GM19438 (cell line): ENCODE measurements at regions not wholly inside any gene's neighbourhood (a gene's known extent, or its start where the extent isn't known, plus 50 kb on each side); places are given as distances from the start of the nearest gene placed in this dataset.

ENCODE experiments used
- ATAC-seq: cut with Tn5 transposase; IDR thresholded peaks from one replicate; pipeline ENCODE4 v1.9.1; 2021; ENCODE audit warnings: low read depth; ENCODE audit not compliant: unreplicated experiment

GRCh38 chr9:80957801-80958200, 731.5 kb downstream of the TLE1 start:
- ATAC-seq: no peak

- no peak for ATAC-seq
Observed at GRCh38 chr9:80954521-80954920, 734.8 kb downstream of the TLE1 start.

- ATAC-seq: no peak
Observed at GRCh38 chr9:80952363-80952922, 736.9 kb downstream of the TLE1 start.

GRCh38 chr9:80951675-80952074, 737.7 kb downstream of the TLE1 start:
- ATAC-seq: no peak

- no peak for ATAC-seq
Observed at GRCh38 chr9:80948876-80949275, 740.5 kb downstream of the TLE1 start.

- ATAC-seq: no peak
Observed at GRCh38 chr9:80948066-80948465, 741.3 kb downstream of the TLE1 start.

GRCh38 chr9:80946496-80947170, 742.7 kb downstream of the TLE1 start:
- no peak for ATAC-seq

GRCh38 chr9:80945436-80945835, 743.9 kb downstream of the TLE1 start:
- ATAC-seq: no peak

GRCh38 chr9:80937645-80938044, 751.7 kb downstream of the TLE1 start:
- no peak for ATAC-seq

GRCh38 chr9:80934095-80934494, 755.3 kb downstream of the TLE1 start:
- ATAC-seq: no peak

- no peak for ATAC-seq
Observed at GRCh38 chr9:80932947-80933780, 756.2 kb downstream of the TLE1 start.

- no peak for ATAC-seq
Observed at GRCh38 chr9:80932181-80932580, 757.2 kb downstream of the TLE1 start.

- no peak for ATAC-seq
Observed at GRCh38 chr9:80931163-80931562, 758.2 kb downstream of the TLE1 start.

GRCh38 chr9:80928697-80929096, 760.6 kb downstream of the TLE1 start:
- ATAC-seq: no peak

- ATAC-seq: no peak
Observed at GRCh38 chr9:80926611-80927010, 762.7 kb downstream of the TLE1 start.

GRCh38 chr9:80922544-80922943, 766.8 kb downstream of the TLE1 start:
- ATAC-seq: no peak

GRCh38 chr9:80906728-80907127, 782.6 kb downstream of the TLE1 start:
- ATAC-seq: no peak

- no peak for ATAC-seq
Observed at GRCh38 chr9:80899208-80899607, 790.1 kb downstream of the TLE1 start.

GRCh38 chr9:80893190-80893589, 796.2 kb downstream of the TLE1 start:
- no peak for ATAC-seq

- no peak for ATAC-seq
Observed at GRCh38 chr9:80892703-80893102, 796.6 kb downstream of the TLE1 start.

- ATAC-seq: no peak
Observed at GRCh38 chr9:80890124-80890523, 799.2 kb downstream of the TLE1 start.

- no peak for ATAC-seq
Observed at GRCh38 chr9:80885894-80886293, 803.5 kb downstream of the TLE1 start.
